ENCODE measurements at regions not wholly inside any gene's neighbourhood (a gene's known extent, or its start where the extent isn't known, plus 50 kb on each side); places are given as distances from the start of the nearest gene placed in this dataset.
A peak's percentile ranks its signal among the peaks of the same experiment; 100 is the strongest.

DNA sequence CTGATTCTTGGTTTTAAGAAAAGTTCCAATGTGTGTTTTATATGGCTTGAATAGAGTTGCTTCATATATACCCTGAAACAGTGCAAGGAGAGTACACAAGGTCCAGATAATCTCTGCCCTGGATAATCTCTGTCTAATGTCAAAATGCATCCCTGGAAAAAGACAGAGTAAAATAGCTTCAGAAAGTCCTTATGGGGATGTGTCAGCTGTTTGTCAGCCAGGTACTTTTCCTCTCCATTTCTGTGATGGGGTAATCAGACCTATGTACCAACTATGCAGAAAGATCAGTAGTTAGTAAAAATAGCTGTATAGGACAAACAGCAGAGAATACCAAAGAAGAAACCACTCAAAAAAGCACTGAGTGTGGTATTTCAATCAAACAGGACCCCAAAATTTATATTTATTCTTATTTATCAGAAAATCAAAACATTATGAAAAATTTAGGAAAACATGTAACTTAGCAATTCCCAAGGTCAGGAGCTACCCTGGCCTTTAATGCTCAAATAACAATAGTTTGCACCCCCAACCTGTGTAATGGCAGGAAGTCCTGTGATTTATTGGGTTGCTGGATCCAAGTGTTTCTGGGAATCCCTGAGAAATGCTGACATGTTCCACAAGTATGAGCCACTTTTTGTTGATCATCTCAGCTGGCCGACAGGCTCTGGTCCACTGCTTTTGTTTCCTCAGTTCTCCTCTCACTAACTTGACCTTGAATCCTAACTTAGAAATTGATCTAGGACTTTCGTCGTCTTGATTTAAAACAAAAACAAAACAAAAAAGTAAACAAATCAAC is 69.6 kb downstream of the MDH1 start:
- DNase-seq: no peak

DNA sequence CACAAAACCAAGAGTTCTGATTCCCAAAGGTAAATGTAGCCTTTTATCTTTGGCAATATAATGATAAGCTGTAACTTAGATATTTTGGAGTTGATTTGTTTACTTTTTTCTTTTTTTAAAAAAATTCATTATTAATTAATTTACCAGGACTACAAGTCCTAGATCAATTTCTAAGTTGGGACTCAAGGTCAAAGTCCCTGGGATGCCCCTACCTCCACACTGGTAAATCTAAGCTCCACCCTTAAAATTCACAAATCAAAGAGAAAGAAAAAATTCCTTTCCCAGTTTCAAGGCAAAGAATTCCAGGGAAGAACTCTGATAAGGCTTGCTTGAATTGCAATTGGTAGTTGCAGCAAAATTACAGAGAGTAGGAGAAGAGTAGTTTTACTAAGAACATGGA is 71.3 kb downstream of the MDH1 start:
- no peak for DNase-seq

DNA sequence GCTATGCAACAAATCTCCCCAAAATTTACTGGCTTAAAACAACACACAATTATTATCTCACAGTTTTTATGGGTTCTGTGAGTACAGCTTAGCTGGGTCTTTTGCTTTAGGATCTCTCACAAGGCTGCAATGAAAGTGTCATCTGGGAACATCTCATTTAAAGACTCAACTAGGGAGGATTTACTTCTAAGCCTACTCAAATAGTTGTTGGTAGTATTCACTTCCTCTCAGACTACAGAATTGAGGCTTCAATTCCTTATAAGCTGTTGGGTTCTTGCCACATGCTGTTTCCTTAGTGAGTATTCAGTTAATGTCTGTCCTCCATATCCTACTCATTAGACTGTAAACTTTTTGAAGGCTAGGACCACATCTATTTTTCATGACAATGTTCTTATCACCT is 72.3 kb downstream of the MDH1 start:
- DNase-seq: no peak

DNA sequence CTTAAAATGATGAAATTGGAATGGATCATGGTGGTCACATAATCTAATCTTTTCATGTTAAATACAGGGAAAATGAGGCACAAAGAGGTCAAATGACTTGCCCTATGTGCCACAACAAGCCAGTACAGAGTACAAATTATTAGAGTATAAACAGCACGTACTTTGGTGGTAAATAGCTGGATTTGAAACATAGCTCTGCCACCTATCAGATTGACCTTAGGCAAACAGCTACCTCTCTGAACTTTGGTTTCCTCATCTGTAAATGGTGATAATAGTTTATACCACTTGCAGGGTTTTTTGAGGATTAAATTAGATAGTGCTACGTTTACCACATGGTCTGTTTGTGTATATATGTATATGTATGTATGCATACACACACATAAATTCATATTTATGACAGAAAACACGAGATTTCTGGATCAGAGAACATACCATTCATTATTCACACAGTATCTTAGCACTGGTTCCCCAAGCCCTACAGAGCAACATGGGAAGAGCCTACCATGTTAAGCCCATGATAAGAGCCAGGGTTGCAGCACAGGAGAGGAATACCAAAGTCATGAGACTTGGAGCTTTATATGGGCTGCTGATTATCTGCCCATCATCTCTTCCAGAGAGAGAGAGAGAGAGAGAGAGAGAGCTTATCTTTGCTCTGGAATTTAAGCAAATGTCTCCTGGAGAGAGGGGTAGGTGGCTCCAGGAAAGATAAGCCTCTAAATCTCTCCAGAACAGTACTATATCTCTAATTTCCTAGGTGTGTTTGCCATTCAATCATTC is 73.5 kb downstream of the MDH1 start:
- DNase-seq: no peak

DNA sequence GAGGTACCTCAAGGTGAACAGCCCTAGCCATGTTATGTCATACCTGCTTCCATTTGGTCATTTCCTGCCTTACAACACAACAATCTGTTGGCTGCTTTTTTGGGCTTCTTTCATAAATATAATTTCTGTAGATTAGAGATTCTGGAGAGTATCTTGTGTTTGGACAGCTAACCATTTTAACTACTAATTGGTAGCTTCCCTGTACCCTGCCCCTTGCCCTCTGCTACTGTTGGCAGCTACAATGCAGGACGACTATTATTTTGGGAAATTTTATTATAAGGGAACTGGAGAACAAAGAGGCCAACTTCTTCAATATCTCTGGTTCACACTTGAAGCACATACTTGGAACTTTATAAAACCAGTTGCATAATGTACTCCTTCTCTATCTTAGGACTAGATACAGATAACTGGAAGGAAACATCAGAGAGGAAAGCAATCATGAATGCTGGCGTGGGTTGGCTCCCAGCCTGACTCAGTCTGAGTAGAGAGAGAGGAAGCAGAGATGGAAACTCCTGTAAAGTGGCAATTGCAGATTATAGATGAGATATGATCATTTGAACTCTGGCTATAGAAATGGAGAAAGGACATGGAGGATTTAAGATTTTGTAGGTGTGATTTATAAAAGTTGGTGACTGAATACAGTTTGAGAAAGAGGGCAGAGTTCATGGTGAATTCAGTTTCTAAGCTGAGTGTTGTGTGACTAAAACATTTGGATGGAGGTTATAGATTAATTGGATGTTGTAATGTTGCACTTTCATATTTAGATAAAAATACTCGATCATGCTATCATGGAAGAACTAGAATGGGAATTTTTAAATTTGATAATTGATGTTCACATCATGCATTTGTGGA is 74.5 kb downstream of the MDH1 start:
- DNase-seq: no peak

DNA sequence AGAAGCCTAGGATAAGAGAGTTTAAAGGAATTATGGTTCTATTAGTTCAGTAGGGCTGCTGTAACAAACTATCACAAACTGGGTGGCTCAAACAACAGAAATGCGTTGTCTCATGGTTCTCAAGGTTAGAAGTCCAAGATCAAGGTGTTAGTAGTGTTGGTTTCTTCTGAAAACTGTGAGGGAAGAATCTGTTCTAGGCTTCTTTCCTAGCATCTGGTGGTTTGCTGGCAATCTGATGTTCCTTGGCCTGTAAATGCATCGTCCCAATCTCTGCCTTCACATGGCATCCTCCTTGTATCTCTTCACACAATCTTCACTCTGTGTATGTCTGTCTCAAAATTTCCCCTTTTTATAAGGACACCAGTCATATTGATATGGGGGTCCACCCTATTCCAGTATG is 76.3 kb downstream of the MDH1 start:
- DNase-seq: no peak

DNA sequence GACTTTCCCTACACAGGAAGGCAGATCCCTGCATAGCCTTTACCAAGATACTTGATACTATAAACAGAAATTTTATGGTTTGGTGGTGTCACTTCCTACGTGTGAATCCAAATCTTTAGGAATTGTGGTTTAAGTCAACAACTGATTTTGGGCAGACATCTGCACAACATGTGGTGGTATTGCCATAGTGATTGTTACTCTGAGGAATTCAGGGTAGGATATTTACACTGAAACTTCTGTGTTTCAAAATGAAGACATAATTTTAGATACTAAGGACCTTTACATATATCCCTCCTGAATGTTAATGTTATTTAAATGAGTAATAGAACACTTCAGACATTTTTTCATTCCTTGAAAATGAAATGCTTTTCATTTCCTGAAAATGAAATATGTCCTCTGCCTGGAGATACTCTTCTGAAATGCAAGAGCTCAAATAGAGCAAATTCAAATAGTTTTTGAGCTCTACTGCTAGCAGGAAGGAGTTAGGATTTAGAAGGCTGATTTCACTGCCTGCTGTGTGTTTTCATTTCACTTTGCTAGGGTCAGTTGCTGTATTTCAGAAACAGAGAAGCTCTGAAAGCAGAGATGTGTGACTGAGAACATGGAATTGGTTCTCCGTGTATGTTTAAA is 77.2 kb downstream of the MDH1 start:
- DNase-seq: no peak

DNA sequence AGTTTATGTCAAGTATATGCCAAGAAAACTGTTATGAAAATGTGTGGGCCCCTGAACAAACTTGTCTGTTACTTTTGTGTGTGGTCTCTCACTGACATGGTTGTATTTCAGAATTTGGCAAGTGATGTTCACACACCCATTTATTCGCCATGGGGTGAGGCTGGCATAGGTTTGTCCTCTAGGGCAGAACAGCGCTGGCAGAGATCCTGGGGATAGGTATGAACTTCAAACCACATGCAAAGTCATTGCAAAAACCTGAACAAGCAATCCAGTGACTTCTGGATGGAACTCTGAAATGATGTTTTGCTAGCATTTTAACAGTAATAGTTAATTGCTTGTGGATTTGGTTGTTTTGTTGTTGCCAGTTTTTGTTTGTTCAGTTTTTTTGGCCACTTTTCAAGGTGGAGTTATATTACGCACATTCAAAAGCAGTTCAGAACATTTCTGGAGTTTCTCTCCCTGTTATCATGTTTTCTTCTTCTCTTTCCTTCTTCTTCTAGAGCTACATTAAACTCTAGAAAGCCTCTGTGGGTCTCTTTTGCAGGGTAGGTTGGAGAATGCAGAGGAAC is 78.5 kb downstream of the MDH1 start:
- DNase-seq: no peak

DNA sequence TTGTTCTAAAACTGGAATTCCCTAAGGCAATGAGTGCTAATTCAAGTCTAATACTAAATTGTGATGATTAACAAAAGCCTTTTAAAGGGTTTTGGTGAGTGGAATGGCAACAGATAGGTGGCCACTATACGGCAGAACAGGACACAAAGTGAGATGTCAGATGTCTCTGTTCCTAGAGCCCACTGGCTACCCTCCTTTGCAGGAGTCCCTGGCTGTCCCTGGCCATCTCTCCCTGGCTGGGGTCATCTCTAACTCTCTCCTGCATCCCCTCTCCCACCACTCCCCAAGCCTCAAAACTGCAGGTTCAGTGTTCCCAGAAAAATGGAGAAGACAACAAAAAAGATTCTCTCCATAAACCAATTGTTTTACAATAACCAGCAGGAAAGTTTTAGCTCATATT is 79.2 kb downstream of the MDH1 start:
- no peak for DNase-seq

DNA sequence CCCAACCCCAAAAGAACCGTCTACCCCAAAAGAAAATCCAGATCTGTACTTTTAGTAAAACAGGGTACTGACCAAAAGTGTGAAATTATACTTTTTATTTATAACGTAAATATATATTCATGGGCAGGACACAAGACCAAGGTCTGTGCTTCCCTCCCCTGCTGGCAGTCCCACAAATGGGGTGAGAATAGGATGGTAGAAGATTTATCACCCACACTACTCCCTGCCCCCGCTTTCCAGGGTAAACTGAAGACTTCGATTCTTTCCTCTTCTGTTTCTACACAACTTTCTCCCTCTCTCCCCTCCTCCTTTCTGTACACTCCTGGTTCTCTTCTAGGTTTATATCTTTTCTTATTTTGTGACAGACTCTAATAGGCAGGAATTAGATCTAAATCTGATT is 79.7 kb downstream of the MDH1 start:
- DNase-seq: no peak

DNA sequence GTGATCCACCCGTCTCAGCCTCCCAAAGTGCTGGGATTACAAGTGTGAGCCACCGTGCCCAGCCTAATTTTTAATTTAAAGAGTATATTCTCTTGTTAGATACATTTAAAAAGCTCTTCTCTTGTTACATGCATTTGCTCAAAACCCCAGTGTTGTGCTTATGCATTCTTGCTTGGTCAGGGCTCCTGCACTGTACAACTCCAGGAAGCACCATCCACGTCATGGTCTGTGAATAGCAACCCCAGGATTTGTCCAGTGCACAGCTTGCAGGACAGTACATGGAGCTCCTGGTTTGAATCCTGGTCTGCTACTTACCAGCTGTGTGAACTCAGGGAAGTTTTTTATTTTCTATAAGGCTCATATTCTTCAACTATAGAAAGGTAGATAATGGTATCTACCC is 80.8 kb downstream of the MDH1 start:
- no peak for DNase-seq

DNA sequence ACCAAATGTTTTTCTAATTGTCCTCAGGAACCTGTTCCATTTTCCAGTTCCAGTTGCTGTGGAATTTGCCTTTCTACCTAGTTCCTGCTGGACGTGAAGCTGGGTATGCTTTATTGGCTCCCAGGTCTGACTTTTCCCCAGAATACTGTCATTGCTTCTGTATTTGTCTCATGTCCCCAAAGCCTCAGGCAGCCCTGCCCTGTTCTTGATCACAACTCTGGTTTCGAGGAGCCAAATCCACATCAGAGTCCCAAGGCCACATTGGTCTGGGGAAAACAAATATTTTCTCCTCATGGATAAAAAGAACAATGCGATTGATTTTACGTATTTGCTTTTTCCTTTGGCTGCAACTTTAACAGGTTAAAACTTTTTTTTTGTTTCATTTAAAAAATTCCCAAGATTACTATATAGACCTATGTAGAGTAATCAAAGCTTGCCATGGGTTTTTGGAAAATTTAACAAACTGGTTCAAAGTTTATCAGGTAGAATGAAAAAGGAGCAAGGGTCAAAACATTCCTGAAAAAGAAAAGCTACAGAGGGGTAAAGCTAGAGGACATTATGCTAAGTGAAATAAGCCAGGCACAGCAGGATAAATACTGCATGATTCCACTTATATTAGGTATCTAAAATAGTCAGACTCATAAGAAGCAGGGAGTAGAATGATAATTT is 85.2 kb downstream of the MDH1 start:
- DNase-seq: no peak

DNA sequence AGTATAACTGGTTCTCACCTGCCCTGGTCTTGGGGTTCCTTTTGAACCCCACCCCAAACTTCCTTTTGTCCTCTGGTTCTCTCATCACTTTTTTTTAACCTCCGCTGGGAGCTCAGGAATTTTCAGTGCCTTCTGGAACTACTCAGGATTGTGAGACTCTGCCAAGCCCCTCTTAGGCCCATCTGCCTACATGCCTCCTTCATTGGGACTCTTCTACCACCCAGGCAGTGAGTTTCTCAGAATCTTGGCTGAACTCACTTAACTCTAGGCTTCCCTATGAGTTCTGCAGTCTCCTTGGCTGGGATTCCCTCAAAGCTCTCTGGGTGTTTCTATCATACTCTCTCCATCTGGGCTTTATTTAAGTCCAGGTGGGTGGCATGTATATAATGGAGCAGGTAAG is 86.3 kb downstream of the MDH1 start:
- DNase-seq: no peak

DNA sequence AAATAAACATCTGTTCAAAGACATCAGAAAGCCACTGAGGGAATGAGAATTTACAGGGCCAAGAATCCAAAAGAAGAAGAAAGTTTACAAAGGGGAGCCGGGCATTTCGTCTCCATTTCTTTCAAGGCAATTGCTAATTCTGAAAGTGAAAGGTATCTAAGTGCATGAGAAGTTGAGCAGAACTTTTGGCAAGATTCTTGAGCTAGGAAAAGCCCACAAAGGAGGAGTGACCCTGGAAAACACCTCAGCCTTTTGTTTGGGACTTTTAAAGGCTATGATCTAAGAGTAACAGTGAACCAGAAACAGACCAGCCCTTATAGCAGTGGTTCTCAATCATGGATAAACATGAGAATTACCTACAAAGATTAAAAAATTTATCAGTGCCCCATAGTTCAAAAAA is 87.4 kb downstream of the MDH1 start:
- DNase-seq: no peak

DNA sequence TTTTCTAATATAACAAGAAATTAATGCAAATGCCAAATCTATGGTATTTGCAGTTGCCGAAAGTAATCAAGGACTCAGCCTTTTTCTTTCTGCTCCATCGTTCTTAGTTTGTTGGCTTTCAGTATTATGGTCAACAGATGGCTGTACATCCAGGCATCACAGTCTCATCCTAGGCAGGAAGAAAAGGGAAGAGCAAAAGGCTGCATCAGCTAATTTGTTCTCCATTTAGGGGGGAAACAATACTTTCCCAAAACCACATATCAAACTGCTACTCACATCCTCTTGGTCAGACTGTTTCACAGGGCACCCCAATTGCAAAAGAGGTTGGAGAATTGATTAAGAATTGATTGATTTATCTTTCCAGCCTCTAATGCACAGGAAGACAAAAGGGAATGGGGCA is 89.3 kb downstream of the MDH1 start:
- DNase-seq: no peak

DNA sequence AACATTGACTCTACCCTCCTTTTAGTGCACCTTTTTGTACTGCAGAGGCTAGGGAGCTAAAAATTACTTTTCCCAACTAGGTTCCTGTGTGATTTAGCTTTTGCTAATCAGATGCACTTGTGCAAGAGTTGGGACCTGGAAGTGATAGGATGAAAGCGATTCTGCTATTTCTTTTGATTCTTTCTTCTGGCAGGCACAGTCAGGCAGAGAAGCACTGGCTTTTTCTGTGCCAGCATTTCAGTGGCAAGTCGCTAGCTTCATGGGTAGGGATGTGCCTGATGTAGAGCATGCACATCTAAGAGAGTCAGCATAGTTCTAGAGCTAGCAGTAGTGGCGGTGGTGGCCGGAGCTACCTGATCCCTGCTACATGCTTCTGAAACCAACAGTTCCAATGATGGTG is 89.8 kb downstream of the MDH1 start:
- DNase-seq: no peak

DNA sequence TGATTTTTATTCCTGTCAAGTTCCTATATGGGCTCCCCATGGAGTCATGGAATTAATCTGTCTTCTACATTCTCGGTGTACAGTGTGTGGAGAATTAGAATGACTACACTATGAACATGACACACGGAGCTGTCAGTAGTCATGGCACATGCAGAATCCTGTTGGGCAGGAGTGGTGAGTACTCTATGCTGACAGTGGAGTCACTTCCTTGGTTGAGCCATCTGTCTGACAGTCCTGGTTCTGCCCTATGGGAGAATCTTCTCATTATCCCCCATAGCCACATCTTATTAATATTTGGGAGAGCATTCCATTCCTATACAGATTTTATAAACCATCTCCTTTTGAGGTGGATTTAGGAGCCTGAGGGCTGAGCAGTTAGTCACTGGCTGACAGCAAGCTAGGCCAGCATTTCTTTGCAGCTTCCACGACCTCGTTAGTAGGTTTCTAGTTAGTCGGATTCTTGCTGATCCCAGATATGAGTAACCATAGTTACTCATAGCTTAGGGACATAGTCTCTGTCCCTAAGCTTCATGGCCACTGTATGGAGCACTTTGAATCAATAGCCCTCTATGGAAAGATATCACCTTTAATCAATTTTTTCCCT is 90.6 kb downstream of the MDH1 start:
- DNase-seq: no peak

DNA sequence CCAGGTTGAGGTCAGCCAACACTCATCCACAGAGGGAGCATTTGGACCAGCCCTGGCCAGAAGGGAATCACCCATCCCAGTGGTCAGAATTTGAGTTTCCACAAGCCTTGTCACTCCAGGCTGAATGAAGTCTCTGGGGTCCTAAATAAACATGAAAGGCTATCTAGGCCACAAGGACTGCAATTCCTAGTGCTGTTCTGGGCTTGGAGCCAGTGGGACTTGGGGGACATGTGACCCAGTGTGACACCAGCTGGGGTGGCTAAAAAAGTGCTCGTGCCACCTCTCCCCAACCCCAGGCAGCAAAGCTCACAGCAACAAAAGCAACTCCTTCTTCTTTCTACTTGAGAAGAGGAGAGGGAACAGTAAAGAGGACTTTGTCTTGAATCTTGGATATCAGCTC is 91.7 kb downstream of the MDH1 start:
- no peak for DNase-seq

DNA sequence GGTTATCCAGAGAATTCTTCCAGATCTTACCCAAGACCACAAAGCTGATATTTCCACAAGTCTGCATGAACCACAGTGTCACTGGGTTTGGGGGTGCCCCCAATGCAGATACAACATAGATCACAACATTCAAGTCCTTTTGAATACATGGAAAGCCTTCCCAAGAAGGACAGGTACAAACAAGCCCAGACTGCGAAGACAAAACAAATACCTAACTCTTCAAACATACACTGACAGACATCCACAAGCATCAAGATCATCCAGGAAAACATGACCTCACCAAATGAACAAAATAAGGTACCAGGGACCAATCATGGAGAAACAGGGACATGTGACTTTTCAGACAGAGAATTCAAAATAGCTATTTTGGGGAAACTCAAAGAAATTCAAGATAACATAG is 93.1 kb downstream of the MDH1 start:
- DNase-seq: no peak

DNA sequence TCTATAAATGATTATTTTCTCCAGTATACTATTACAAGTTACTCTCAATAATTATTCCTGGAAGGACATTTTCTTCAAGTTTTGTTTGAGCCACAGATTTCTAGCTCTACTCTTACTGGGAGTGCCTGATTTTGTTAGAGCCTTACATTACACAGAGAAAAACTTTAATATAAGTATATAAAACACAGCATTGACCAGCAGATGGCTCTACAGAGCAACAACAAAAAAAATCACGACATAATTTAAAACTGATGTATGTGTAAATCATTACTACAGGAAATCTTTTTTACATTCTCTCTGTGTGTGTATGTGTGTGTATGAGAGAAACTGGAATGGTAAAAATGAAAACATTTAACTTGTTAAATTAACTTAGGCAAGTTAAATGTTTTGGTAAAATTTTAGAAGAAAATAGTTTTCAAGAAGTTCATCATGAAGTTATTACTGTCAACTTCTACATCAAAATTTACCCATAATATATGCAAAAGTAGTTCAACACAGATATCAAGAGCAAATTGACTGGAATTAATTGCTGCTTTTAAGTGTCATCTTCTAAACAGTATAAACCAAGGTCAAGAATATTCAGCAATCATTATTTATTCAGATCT is 103.3 kb downstream of the MDH1 start:
- peak; percentile 26 for DNase-seq

DNA sequence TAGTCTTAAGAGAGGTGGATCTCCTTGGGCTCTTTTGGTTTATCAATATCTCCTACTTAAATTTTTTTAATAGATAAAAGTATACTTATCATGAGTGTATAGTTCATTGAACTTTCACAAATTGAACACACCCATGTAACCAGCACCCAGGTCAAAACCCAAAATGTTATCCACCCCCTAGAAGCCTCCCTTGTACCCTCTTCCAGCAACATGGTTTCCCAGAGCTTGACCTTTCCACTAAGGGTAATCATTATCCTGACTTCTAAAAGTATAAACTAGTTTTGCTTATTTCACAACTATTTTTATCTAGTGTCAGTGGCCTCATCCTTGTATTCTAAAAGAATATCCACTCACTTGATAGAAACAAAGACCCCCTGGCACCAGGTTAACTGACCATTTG is 106.8 kb downstream of the MDH1 start:
- DNase-seq: no peak
